ENCODE measurements at regions not wholly inside any gene's neighbourhood (a gene's known extent, or its start where the extent isn't known, plus 50 kb on each side); places are given as distances from the start of the nearest gene placed in this dataset.

DNA sequence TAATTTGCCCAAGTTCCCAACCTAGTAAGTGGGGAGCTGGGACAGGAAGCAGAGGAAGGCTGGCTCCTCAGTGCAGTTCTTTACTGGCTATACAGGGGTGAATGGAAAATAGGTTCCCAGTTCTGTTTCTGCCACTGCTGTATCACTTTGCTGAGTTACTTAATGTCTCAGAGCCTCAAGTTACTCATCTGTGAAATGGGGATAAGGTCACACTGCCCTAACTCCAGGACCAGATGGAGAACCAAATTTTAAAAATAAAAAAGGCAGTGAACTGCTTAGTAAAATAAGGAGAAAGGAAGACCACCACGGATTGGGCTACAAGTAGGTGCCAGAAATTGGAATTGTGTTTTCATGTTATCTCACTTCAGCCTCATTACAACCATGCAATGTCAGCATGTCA is 147.8 kb downstream of the OMA1 start:
- TF ChIP-seq TGIF2 (CRISPR knock-in tag; IDR thresholded peaks at IDR 0.05), result no peak
- TF ChIP-seq SIX5 (IDR thresholded peaks at IDR 0.05; ENCODE audit: borderline replicate concordance in 1 of 2, insufficient read depth in 1 of 2, low read depth in 1 of 2, low read length in 2 of 2), result no peak
- no peak for TF ChIP-seq POLR2AphosphoS5 (IDR thresholded peaks at IDR 0.05; ENCODE audit: control insufficient read depth, insufficient read depth, low read depth, low read length)
- TF ChIP-seq SOX6 (IDR thresholded peaks at IDR 0.05), result no peak
- TF ChIP-seq ZNF699 (CRISPR knock-in tag; IDR thresholded peaks at IDR 0.05; ENCODE audit: insufficient replicate concordance), result no peak
- no peak for TF ChIP-seq STAT5B (CRISPR knock-in tag; IDR thresholded peaks at IDR 0.05)
- TF ChIP-seq, protein P1, sequence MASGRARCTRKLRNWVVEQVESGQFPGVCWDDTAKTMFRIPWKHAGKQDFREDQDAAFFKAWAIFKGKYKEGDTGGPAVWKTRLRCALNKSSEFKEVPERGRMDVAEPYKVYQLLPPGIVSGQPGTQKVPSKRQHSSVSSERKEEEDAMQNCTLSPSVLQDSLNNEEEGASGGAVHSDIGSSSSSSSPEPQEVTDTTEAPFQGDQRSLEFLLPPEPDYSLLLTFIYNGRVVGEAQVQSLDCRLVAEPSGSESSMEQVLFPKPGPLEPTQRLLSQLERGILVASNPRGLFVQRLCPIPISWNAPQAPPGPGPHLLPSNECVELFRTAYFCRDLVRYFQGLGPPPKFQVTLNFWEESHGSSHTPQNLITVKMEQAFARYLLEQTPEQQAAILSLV (tag; IDR thresholded peaks at IDR 0.05), result no peak
- no peak for TF ChIP-seq CBFA2T3 (IDR thresholded peaks at IDR 0.05)
- no peak for TF ChIP-seq RUNX1 (IDR thresholded peaks at IDR 0.05; ENCODE audit: low read depth)
- TF ChIP-seq KAT2B (IDR thresholded peaks at IDR 0.05; ENCODE audit: low read depth, low read length), result no peak
- TF ChIP-seq, protein P2, sequence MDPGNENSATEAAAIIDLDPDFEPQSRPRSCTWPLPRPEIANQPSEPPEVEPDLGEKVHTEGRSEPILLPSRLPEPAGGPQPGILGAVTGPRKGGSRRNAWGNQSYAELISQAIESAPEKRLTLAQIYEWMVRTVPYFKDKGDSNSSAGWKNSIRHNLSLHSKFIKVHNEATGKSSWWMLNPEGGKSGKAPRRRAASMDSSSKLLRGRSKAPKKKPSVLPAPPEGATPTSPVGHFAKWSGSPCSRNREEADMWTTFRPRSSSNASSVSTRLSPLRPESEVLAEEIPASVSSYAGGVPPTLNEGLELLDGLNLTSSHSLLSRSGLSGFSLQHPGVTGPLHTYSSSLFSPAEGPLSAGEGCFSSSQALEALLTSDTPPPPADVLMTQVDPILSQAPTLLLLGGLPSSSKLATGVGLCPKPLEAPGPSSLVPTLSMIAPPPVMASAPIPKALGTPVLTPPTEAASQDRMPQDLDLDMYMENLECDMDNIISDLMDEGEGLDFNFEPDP (CRISPR knock-in tag; IDR thresholded peaks at IDR 0.05), result no peak
- TF ChIP-seq MYC (IDR thresholded peaks at IDR 0.05; ENCODE audit: low read depth, low read length), result no peak
- TF ChIP-seq MYC (CRISPR knock-in tag; IDR thresholded peaks at IDR 0.05; ENCODE audit: borderline replicate concordance, low read depth), result no peak
- no peak for TF ChIP-seq FOSL1 (tag; conservative IDR thresholded peaks at IDR 0.05)

Measured in K562 (cell line).